Fibroblast of skin of abdomen (primary cell): ENCODE measurements at regions not wholly inside any gene's neighbourhood (a gene's known extent, or its start where the extent isn't known, plus 50 kb on each side); places are given as distances from the start of the nearest gene placed in this dataset.
A peak's percentile ranks its signal among the peaks of the same experiment; 100 is the strongest.

Experiments
- DNase-seq: peaks from one replicate; pipeline ENCODE4 v3.0.0-alpha.2; 2013

DNA sequence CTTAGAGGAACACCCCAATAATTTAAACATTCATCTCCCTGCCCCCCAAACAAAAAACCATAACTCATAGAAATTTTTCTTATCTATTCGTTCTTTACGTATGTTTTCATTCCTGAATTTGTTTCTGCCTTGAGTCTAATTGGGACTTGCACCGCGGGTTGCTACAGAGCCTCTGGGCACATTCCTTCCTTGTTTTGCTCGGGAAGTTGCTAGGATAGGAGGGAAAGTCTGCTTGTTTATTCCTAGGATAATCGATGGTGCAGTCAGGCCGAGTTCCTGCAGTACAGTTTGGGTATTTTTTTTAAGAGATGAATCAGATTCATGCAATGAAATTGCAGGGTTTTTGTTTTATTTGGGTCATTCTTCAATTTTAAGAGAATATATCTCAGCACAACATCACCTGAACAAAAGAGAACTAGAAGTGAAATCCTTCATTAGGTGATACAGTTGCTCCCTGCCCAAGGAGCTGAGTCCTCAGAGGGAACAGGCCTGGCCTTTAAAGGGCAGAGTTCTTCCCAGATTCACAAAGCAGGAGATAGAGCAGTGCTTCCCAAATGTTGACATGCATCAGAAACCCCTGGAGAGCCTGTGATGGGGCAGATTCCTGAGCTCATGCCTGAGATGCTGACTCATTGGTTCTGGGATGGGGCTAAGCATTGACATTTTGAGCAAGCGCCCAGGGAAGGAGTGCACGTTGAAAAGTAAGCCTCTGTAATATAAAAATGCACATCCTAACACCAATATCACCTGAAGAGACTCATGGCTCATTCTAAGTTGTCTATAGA is 114.9 kb upstream of the FAM9B start:
- DNase-seq, result peak; percentile 84

DNA sequence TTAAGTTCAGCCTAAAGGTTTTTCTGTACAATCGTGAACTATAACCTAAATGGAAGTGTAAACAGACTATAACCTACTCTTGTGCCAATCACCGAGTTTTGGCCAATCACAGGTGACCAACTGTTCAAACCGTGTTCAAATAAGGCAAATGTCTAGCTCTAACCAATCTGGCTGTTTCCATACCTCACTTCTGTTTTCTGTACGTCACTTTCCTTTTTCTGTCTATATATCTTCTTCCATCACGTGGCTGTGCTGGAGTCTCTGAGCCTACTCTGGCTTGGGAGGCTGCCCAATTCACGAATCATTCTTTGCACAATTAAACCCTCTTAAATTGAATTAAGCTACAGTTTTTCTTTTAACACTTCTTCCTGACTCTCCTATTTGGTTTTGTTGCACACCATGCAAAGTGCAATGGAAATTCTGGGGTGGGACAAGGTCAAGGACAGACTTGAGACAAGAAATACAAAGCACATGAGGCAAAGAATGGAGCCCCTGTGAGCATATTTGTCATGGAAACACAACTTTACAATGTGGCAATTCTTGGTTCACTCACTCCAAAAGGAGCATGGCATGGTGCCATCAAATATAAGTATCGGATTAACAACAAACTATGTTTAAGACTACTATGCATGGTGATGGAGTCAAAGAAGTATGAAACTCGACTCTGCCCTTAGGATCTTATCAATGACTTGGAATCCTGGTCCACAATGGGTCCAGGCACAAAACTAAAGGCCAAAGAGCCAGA is 115.7 kb upstream of the FAM9B start:
- DNase-seq, result peak; percentile 54

- no peak for DNase-seq
Measured at GRCh38 chrX:9151772-9152307, 117.9 kb upstream of the FAM9B start.

DNA sequence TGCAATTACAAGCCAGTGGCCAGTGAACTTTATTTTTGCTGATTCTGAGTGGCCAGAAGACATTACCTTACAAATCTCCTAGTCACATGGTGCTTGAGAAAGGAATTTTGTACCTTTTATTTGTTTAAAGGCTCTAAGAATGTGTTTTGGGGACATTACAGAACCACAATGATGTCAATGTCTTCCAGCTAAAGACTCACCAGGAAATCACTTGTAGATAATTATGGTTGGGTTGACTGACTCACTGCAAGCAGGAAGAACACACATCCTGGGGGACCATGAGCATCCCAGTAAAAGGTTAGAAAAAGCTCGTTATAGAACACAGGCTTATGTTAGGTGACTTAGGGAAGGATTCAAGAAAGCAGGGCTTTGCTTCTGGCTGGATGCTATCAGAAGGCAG is 119.4 kb upstream of the FAM9B start:
- DNase-seq, result peak; percentile 47

- no peak for DNase-seq
Measured at GRCh38 chrX:9158611-9159010, 124.7 kb upstream of the FAM9B start.

GRCh38 chrX:9160698-9161329 is 126.9 kb upstream of the FAM9B start:
- no peak for DNase-seq

- DNase-seq, result no peak
Measured at GRCh38 chrX:9162698-9163097, 128.8 kb upstream of the FAM9B start.

DNA sequence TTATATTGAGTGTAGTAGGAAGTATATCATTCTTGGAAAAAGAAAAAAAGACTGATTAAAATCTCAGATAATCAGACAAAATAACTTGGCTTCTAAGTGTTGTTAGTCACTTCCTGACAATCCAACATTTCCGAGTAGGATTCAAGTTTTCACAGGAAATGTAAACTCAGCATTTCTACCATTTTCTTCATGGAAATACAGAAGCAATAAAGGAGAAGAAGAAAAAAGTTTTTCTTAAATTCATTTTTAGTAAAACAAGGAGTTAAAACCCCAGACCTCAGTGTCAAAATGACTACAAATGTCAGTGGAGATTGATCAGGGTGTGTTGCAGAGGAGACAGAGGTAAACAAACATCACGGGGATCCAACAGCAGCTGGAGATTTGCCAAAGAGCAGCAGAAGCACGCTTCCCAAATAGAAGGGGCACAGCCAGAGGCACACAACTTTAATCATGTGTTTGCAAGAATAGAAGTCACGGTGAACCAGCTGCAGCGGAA is 129.3 kb upstream of the FAM9B start:
- peak; percentile 30 for DNase-seq

DNA sequence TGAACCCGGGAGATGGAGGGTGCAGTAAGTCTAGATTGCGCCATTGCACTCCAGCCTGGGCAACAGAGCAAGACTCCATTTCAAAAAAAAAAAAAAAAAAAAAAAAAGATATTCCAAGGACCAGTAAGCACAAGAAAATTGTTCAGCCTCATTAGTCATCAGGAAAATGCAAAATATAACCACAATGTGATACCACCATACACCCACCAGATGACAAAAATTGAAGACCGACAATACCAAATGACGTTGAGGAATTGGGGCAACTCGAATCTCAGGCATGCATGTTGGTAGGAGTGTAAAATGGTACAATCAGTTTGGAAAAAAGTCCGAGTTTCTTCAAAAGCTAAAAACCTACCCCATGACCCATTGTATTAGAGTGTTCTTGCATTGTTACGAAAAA is 130.2 kb upstream of the FAM9B start:
- DNase-seq, result peak; percentile 21

GRCh38 chrX:9164533-9165426 is 130.9 kb upstream of the FAM9B start:
- DNase-seq, result no peak

DNA sequence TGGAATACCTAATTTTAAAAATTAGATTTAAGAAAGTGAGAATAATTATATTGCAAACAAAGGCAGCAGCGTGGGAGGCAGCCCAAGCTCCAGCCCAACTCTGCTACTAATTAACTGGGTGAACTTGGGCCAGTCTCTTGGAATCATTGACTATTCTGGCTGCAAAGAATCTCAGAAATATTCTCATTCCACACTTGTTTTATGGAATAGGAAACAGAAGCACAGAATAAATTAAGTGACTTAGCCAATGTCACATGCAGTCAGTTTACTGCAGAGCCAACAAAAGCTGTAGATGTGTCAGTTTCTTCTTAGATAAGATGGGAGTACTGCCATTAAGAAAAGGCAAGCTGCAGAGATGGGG is 132.6 kb upstream of the FAM9B start:
- DNase-seq, result peak; percentile 10

- DNase-seq, result peak; percentile 77
Measured at GRCh38 chrX:9171841-9172463, 138.0 kb upstream of the FAM9B start.

- no peak for DNase-seq
Measured at GRCh38 chrX:9172464-9172850, 138.5 kb upstream of the FAM9B start.

GRCh38 chrX:9180623-9181022 is 146.7 kb upstream of the FAM9B start:
- DNase-seq, result no peak

DNA sequence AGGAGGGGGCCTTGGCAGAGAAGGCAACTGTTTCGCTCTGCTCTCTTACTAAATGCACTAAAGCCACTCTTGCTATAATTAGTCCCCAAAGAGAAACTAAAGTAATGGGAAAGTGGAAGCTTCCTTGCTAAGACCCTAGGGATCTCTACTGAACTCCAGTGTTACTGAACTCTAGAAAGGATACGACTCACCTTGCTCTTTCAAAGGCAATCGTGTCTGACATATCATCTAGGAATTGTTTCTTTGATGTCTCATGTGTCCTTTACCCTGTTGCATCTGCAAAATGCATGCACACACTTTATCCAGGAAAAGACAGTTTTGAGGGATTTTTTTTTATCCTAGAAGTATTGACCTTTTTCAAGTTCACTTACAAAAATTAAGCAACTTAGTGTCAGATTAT is 148.1 kb upstream of the FAM9B start:
- DNase-seq, result peak; percentile 19

GRCh38 chrX:9183481-9183880 is 149.6 kb upstream of the FAM9B start:
- DNase-seq, result no peak

GRCh38 chrX:9184211-9184610 is 150.3 kb upstream of the FAM9B start:
- peak; percentile 13 for DNase-seq

GRCh38 chrX:9188117-9188516 is 154.2 kb upstream of the FAM9B start:
- DNase-seq, result no peak

DNA sequence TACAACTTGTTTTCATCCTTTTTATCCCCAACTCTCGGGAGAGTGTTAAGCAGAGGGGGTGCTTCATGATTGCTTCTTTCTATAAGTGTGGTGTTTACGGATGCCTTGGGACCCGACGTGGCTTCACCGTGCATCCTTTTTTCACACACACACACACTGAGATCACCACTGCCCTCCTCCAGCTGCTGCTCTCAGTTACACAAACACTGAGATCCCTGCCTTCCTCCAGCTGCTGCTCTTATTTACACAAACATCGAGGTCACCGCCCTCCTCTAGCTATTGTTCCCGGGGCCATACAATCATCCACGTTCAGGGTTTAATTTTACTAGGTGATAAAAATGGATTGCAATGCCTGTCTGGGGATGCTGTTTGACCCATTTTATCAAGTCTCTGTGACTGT is 155.4 kb upstream of the FAM9B start:
- no peak for DNase-seq

DNA sequence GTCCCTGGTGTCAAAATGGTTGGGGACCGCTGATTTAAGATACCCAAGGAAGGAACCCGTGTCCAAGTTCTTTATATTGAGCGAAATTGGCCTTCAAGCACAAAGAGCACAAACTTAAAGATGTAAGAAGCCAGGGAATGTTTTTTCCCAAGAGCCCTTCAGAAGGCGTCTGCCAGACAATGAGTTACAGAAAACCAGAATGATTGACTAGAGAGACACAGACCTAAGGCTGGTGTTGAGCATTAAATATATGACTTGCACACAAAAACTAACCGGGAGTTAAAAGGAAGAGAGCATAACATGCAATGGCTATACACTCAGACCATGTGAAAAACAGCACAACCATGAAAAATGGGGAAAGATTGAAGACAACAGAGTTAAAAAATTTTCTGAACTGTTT is 157.5 kb upstream of the FAM9B start:
- no peak for DNase-seq

GRCh38 chrX:9195199-9195880 is 161.4 kb upstream of the FAM9B start:
- no peak for DNase-seq
